ENCODE measurements at regions not wholly inside any gene's neighbourhood (a gene's known extent, or its start where the extent isn't known, plus 50 kb on each side); places are given as distances from the start of the nearest gene placed in this dataset.

GRCh38 chr14:38420048-38420447 lies 164.2 kb upstream of the CLEC14A start:
- Histone ChIP-seq H3K79me2 (ENCODE audit: insufficient read depth, low read depth, low read length) (no peaks in the 10 kb centered on the region), H3K27ac (ENCODE audit: low read depth, low read length, poor library complexity, severe bottlenecking) (no peak overlapping the region), H3K36me3 (ENCODE audit: insufficient read depth, low read length) (no peaks in the 10 kb centered on the region), H3K4me2 (ENCODE audit: low read length) (no peak overlapping the region), H2AFZ (ENCODE audit: low read length) (no peak overlapping the region), H3K9me2 (ENCODE audit: insufficient read depth, low read length) (no peaks in the 10 kb centered on the region), H3K4me3 (ENCODE audit: low read depth, low read length, poor library complexity, severe bottlenecking) (no peak overlapping the region), H3K4me1 (ENCODE audit: insufficient read depth, low read length, poor library complexity, severe bottlenecking) (no peaks in the 10 kb centered on the region), H4K20me1 (ENCODE audit: insufficient read depth, low read length) (no peaks in the 10 kb centered on the region), H3K9me3 (ENCODE audit: low read length) (peaks cover 16% of the 10 kb centered on the region)
- intact Hi-C loops (cut with micrococcal nuclease; ENCODE audit: unreplicated experiment), result no loop called here
- POLR2A ChIA-PET, result interaction anchor here (0.6 kb wide), 1 partner anchor 1442 kb away, joined by 3 read pairs; no protein-coding TSS in a partner anchor
- DNase-seq (ENCODE audit: low spot score), result no peak
- no TSS peak for BruUV-seq (replicated peaks)
- CTCF ChIA-PET (ENCODE audit: unreplicated experiment), result no interaction called here
- no peak for TF ChIP-seq EZH2phosphoT487 (IDR thresholded peaks at IDR 0.05; ENCODE audit: borderline replicate concordance, low read depth, low read length)

- Histone ChIP-seq H2AFZ (ENCODE audit: low read length) (no peak overlapping the region), H3K4me3 (ENCODE audit: low read depth, low read length, poor library complexity, severe bottlenecking) (no peak overlapping the region), H3K4me2 (ENCODE audit: low read length) (no peak overlapping the region), H3K79me2 (ENCODE audit: insufficient read depth, low read depth, low read length) (no peaks in the 10 kb centered on the region), H3K4me1 (ENCODE audit: insufficient read depth, low read length, poor library complexity, severe bottlenecking) (no peaks in the 10 kb centered on the region), H3K36me3 (ENCODE audit: insufficient read depth, low read length) (no peaks in the 10 kb centered on the region), H3K27ac (ENCODE audit: low read depth, low read length, poor library complexity, severe bottlenecking) (no peak overlapping the region), H4K20me1 (ENCODE audit: insufficient read depth, low read length) (no peaks in the 10 kb centered on the region), H3K9me2 (ENCODE audit: insufficient read depth, low read length) (no peaks in the 10 kb centered on the region), H3K9me3 (ENCODE audit: low read length) (peaks cover 15% of the 10 kb centered on the region)
- BruUV-seq (replicated peaks), result no TSS peak
- intact Hi-C loops (cut with micrococcal nuclease; ENCODE audit: unreplicated experiment), result no loop called here
- TF ChIP-seq EZH2phosphoT487 (IDR thresholded peaks at IDR 0.05; ENCODE audit: borderline replicate concordance, low read depth, low read length) (no peak), CTCF (conservative IDR thresholded peaks at IDR 0.05; ENCODE audit: low read length) (no peak)
- DNase-seq (ENCODE audit: low spot score), result no peak
- ChIA-PET CTCF (ENCODE audit: unreplicated experiment) (no interaction called here), POLR2A (interaction anchor here (0.6 to 1.4 kb wide), 2 partner anchors 11 to 1442 kb away, joined by 3 read pairs; no protein-coding TSS in a partner anchor)
These were observed 163.7 kb upstream of the CLEC14A start for GRCh38 chr14:38419579-38419978.

DNA sequence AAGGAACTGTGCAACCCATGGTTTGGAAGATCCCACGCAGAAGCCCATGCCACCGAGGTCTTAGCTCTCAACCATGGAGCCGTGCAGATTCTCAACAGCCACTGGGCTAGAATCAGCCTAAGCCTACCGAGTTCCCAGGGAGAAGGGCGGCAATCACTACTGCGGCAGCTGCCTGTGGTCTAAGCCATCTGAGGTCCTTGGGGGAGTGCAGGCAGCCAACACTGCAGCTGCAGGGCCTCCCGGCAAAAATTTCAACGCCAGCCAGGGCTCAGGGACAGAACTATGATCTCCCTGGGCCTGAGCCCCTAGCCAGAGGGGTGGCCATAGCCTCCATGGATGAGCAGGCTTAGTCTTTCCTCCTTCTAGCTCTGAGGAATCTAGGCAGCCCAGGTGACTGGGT lies 156.8 kb upstream of the CLEC14A start:
- Histone ChIP-seq H3K4me2 (ENCODE audit: low read length) (no peak overlapping the region), H3K4me3 (ENCODE audit: low read depth, low read length, poor library complexity, severe bottlenecking) (no peak overlapping the region), H3K36me3 (ENCODE audit: insufficient read depth, low read length) (no peaks in the 10 kb centered on the region), H3K4me1 (ENCODE audit: insufficient read depth, low read length, poor library complexity, severe bottlenecking) (no peaks in the 10 kb centered on the region), H2AFZ (ENCODE audit: low read length) (no peak overlapping the region), H4K20me1 (ENCODE audit: insufficient read depth, low read length) (no peaks in the 10 kb centered on the region), H3K9me3 (ENCODE audit: low read length) (no peaks in the 10 kb centered on the region), H3K79me2 (ENCODE audit: insufficient read depth, low read depth, low read length) (no peaks in the 10 kb centered on the region), H3K27ac (ENCODE audit: low read depth, low read length, poor library complexity, severe bottlenecking) (no peak overlapping the region), H3K9me2 (ENCODE audit: insufficient read depth, low read length) (peaks cover 4% of the 10 kb centered on the region; the same call in 1 of the 2 replicates)
- TF ChIP-seq EZH2phosphoT487 (IDR thresholded peaks at IDR 0.05; ENCODE audit: borderline replicate concordance, low read depth, low read length), result no peak
- no peak for TF ChIP-seq CTCF (conservative IDR thresholded peaks at IDR 0.05; ENCODE audit: low read length)
- ChIA-PET POLR2A (no interaction called here), CTCF (ENCODE audit: unreplicated experiment) (no interaction called here)
- DNase-seq (ENCODE audit: low spot score), result no peak
- intact Hi-C loops (cut with micrococcal nuclease; ENCODE audit: unreplicated experiment), result no loop called here
- BruUV-seq (replicated peaks), result no TSS peak

Data from OCI-LY7 (cell line).